ENCODE measurements at regions not wholly inside any gene's neighbourhood (a gene's known extent, or its start where the extent isn't known, plus 50 kb on each side); places are given as distances from the start of the nearest gene placed in this dataset.

DNA sequence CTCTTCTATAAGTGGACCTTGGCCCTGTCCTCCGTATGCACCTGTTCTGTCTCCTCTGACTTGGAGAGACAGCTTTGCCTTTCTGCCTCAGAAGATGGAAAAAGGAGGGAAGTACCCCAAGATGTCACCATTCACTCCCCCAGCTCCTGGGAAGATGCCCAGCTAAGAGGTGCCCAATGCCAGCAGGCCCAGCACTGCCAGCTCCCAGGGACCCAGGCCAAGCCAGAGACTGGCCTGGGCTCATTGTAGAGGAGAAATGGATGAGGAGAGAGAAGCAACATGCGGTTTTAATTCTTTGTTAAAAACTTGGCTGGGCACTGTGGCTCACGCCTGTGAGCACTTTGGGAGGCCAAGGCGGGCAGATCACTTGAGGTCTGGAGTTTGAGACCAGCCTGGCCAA, 111.5 kb upstream of the ZNF507 start:
- TF ChIP-seq, protein P1, sequence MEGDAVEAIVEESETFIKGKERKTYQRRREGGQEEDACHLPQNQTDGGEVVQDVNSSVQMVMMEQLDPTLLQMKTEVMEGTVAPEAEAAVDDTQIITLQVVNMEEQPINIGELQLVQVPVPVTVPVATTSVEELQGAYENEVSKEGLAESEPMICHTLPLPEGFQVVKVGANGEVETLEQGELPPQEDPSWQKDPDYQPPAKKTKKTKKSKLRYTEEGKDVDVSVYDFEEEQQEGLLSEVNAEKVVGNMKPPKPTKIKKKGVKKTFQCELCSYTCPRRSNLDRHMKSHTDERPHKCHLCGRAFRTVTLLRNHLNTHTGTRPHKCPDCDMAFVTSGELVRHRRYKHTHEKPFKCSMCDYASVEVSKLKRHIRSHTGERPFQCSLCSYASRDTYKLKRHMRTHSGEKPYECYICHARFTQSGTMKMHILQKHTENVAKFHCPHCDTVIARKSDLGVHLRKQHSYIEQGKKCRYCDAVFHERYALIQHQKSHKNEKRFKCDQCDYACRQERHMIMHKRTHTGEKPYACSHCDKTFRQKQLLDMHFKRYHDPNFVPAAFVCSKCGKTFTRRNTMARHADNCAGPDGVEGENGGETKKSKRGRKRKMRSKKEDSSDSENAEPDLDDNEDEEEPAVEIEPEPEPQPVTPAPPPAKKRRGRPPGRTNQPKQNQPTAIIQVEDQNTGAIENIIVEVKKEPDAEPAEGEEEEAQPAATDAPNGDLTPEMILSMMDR (IDR thresholded peaks at IDR 0.05): no peak
- TF ChIP-seq POLR2A (IDR thresholded peaks at IDR 0.05): no peak
